Adipocyte (in vitro differentiated cells): ENCODE measurements at regions not wholly inside any gene's neighbourhood (a gene's known extent, or its start where the extent isn't known, plus 50 kb on each side); places are given as distances from the start of the nearest gene placed in this dataset.

ENCODE experiments used
- DNase-seq: peaks from one replicate; pipeline ENCODE4 v3.0.0-alpha.2; 2015; ENCODE audit warnings: low read depth
- H3K27me3 ChIP-seq: replicated peaks from 2 replicates; pipeline ENCODE4 v1.7.0; 2013; ENCODE audit warnings: mild to moderate bottlenecking, low read length, moderate library complexity; ENCODE audit not compliant: control insufficient read depth, insufficient read depth
- H3K36me3 ChIP-seq: 2 replicates; pipeline ENCODE4 v1.7.0; 2013; ENCODE audit warnings: low read length, mild to moderate bottlenecking, moderate library complexity; ENCODE audit not compliant: control insufficient read depth, insufficient read depth, severe bottlenecking
- H3K4me1 ChIP-seq: 2 replicates; pipeline ENCODE4 v1.7.0; 2013; ENCODE audit warnings: mild to moderate bottlenecking, low read length, moderate library complexity; ENCODE audit not compliant: control insufficient read depth, insufficient read depth
- H3K4me3 ChIP-seq: 2 replicates; pipeline ENCODE4 v1.7.0; 2013; ENCODE audit warnings: mild to moderate bottlenecking, low read length, moderate library complexity
- H3K9ac ChIP-seq: 2 replicates; pipeline ENCODE4 v1.7.0; 2013; ENCODE audit warnings: mild to moderate bottlenecking, low read length, moderate library complexity
- H3K9me3 ChIP-seq: 2 replicates; pipeline ENCODE4 v1.7.0; 2013; ENCODE audit warnings: mild to moderate bottlenecking, low read length, moderate library complexity; ENCODE audit not compliant: control insufficient read depth

DNA sequence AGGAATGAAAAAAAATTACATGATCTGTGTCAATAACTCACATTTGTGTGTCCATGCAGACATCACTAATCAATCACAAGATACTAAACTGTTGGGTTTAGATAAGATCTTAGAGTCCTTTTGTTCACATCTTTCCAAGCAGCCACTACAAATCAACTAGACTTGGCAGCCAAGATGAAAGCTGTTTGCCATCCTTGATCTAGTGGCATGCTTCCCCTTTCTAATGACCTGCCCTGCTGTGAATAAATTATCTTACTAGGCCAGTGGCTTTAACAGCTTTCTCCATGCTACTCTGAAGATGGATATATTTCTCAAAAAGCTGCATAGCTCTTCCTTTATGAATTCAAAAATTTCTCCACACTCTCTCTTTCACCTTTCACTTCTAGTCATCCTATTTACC, 1338.0 kb upstream of the ACVR2A start:
- H3K9ac ChIP-seq, result no peak overlapping the region
- peaks cover 9% of the 10 kb centered on the region for H3K4me1 ChIP-seq
- no peaks in the 10 kb centered on the region for H3K9me3 ChIP-seq
- no peaks in the 10 kb centered on the region for H3K36me3 ChIP-seq
- DNase-seq, result no peak
- H3K4me3 ChIP-seq, result no peak overlapping the region
- no peaks in the 10 kb centered on the region for H3K27me3 ChIP-seq

DNA sequence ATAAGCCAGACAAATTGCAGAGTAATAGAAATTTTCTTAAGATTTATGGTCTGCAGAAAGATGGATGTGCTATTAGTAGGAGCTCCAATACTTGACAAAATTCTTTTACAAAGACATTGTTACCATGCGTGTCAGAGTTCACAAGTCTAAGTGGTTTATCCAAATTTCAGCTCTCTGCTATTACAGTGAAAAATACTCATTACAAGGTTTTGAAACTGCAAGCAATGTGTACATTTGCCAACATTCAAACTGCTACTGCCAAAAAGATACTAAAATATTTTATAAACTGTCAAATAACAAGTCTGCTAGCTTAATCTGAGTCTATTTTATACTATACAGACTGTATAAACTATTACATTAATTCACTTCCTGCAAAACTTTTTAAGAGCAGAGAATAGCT, 1341.5 kb upstream of the ACVR2A start:
- no peaks in the 10 kb centered on the region for H3K36me3 ChIP-seq

DNA sequence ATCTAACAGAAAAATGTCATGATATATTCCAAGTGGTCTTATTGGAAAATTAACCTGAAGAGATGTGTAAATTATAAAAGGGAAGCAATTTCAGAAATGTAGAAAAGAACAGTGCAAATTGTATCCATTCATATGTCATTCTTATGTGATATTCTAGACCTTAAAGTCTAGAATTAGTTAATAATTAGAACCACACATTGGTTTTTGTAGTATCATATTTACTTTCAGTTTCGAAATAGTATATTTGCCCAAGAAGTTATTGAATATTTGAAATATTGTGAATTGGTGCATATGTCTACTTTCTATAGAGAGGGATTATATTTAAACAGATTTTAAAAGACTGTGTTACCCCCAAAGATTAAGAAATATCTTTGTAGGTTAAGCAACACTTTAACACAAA, 1348.6 kb upstream of the ACVR2A start:
- Histone ChIP-seq H3K4me1 (no peaks in the 10 kb centered on the region), H3K4me3 (no peak overlapping the region), H3K9me3 (peaks cover 6% of the 10 kb centered on the region), H3K9ac (no peak overlapping the region), H3K27me3 (no peaks in the 10 kb centered on the region), H3K36me3 (no peaks in the 10 kb centered on the region)
- no peak for DNase-seq

More for the DNA sequence above, 1341.5 kb upstream of the ACVR2A start:
- no peak for DNase-seq
- no peaks in the 10 kb centered on the region for H3K9me3 ChIP-seq
- no peaks in the 10 kb centered on the region for H3K27me3 ChIP-seq
- H3K4me3 ChIP-seq, result no peak overlapping the region
- no peak overlapping the region for H3K9ac ChIP-seq
- peaks cover 9% of the 10 kb centered on the region for H3K4me1 ChIP-seq

DNA sequence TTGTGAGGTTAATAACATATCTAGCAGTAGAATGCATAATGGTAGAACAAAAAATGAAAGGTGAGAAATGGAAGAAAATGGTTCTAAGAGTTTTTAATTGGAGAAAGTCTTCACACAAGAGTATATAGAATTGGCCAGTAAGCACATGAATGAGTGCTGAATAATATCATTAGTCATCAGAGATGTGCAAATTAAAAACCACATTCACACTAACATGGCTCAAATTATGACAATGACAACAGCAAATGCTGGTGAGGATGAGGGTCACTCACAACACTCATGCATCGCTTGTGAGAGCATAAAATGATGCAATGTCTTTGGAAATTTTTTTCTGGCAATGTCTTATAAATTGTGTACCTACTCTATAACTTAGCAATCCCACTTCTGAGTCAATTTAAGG, 1355.4 kb upstream of the ACVR2A start:
- no peak for DNase-seq
- Histone ChIP-seq H3K27me3 (no peaks in the 10 kb centered on the region), H3K9me3 (peaks cover 4% of the 10 kb centered on the region)

DNA sequence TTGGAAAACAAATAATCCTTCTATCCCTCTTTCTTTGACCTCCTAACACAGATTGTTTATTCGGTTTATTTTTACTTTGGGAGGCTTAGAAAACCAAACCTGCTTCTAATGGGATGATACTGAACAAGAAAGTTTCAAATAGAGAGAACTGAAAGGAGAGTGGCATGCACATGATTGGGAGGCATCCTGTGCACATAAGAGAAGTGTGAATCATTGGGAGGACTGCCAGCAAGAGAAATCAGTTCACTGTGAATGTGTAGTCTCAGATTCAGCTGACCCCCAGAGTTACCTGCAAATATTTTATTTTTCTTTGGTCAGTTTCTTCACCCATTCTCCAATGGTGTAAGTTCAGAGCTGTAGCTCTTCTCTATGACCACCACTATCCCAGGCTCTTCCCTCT, 1363.2 kb upstream of the ACVR2A start:
- Histone ChIP-seq H3K36me3 (no peaks in the 10 kb centered on the region), H3K27me3 (no peaks in the 10 kb centered on the region)
- DNase-seq, result peak; percentile 42

More for the DNA sequence above, 1355.4 kb upstream of the ACVR2A start:
- Histone ChIP-seq H3K4me3 (no peak overlapping the region), H3K36me3 (no peaks in the 10 kb centered on the region), H3K9ac (no peak overlapping the region), H3K4me1 (no peaks in the 10 kb centered on the region)

DNA sequence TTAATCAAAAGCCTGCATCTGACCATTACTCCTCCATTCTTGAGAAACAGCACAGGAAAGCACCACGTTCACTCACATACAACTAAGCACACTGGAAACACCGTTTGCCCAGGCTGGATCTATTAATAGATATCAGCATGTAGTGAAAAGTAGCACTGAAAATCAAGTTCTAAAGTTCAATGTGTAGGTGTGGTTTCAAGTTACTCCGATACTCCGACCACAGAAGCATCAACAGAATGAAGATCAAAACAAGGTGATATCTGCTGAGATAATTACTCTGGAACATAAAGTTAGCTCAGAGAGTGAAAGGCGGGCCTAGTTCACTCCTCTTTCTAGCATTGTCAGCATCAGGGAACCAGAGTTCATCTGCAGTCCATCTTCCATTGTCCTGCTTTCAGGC, 1367.4 kb upstream of the ACVR2A start:
- no peak overlapping the region for H3K9ac ChIP-seq
- no peak overlapping the region for H3K4me3 ChIP-seq
- H3K27me3 ChIP-seq, result no peaks in the 10 kb centered on the region
- no peaks in the 10 kb centered on the region for H3K4me1 ChIP-seq
- DNase-seq, result no peak
- no peaks in the 10 kb centered on the region for H3K9me3 ChIP-seq
- H3K36me3 ChIP-seq, result no peaks in the 10 kb centered on the region

More for the DNA sequence above, 1363.2 kb upstream of the ACVR2A start:
- H3K9ac ChIP-seq, result no peak overlapping the region
- H3K9me3 ChIP-seq, result no peaks in the 10 kb centered on the region
- H3K4me3 ChIP-seq, result no peak overlapping the region
- H3K4me1 ChIP-seq, result no peaks in the 10 kb centered on the region

DNA sequence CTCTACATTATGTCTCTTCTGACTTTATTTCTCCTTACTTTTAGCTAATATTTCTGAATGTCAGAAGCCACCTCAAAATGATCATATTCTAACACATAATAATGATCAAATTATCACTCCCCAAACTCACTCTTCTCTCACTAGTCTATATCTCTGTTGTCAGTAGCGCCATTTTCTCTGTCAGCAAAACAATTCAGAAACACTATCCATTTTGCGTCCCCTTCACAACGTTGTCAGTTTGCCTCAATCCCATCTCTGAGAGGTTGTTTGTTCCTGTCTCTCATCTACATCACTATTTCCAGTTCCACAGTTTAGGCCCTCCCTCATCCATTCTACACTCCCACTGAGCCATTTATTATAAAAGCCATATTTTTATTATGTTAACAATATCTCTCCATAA, 1376.3 kb upstream of the ACVR2A start:
- Histone ChIP-seq H3K36me3 (no peaks in the 10 kb centered on the region), H3K4me3 (no peak overlapping the region), H3K9ac (no peak overlapping the region), H3K9me3 (no peaks in the 10 kb centered on the region), H3K27me3 (no peaks in the 10 kb centered on the region), H3K4me1 (no peaks in the 10 kb centered on the region)
- no peak for DNase-seq

DNA sequence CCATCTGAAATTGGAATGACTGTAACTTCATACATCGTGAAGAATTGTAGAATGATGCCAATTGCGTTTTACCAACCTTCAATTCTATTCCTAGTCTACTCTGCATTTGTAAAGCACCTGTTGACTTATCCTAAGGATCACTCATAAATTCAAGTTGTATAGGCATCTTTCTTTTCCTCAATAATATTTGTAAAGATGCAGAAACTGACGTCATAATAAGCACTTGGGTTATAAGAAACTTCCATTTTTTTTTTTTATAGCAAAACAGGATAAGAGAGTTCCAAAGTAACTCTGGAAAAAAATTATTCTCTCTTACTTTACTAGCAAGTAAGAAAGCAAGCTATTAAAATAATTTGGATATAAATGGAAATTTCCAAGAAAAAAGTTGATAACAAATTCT, 1377.4 kb upstream of the ACVR2A start:
- Histone ChIP-seq H3K36me3 (no peaks in the 10 kb centered on the region), H3K9me3 (peaks cover 8% of the 10 kb centered on the region), H3K4me3 (no peak overlapping the region), H3K9ac (no peak overlapping the region), H3K4me1 (no peaks in the 10 kb centered on the region), H3K27me3 (no peaks in the 10 kb centered on the region)
- DNase-seq, result no peak

DNA sequence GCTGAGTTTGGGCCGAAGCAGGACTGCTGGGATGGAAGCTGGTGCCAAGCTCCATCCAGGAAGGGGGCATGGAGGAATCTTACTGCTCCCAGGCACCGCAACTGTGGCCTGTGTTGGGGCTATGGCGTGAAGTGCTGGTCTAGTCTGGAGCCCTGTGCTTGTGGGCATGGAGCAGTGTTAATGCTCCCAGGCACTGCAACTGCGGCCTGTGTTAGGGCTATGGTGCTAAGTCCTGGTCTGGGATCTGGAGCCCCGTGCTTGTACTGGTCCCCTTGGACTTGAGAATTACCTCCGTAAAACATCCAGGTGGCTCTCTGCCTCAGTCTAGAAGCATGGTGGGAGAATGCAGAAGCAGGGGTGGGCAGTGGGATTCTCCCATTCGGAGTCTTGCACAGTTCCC, 1379.4 kb upstream of the ACVR2A start:
- H3K36me3 ChIP-seq, result no peaks in the 10 kb centered on the region
- no peak for DNase-seq
- H3K4me3 ChIP-seq, result no peak overlapping the region
- peaks cover 17% of the 10 kb centered on the region for H3K9me3 ChIP-seq
- H3K9ac ChIP-seq, result no peak overlapping the region
- H3K4me1 ChIP-seq, result no peaks in the 10 kb centered on the region
- no peaks in the 10 kb centered on the region for H3K27me3 ChIP-seq

DNA sequence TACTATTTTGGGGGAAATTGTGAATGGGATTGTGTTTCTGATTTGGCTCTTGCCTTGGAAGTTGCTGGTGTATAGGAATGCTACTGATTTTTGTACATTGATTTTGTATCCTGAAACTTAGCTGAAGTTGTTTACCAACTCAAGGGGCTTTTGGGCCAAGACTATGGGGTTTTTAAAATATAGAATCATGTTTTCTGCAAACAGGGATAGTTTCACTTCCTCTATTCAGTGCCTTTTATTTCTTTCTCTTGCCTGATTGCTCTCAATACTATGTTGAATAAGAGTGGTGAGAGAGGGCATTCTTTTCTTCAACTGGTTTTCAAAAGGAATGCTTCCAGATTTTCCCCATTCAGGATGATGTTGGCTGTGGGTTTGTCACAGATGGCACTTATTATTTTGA, 1383.8 kb upstream of the ACVR2A start:
- H3K36me3 ChIP-seq, result no peaks in the 10 kb centered on the region
- no peak overlapping the region for H3K4me3 ChIP-seq

DNA sequence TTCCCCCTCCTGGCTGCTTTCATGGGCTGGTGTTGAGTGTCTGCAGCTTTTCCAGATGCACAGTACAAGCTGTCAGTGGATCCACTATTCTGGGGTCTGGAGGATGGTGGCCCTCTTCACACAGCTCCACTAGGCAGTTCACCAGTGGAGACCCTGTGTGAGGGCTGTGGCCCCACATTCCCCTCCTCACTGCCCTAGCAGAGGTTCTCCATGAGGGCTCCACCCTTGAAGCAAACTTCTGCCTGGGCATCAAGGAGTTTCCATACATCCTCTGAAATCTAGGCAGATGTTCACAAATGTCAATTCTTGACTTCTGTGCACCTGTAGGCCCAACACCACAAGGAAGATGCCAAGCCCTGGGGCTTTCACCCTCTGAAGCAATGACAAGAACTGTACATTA, 1386.2 kb upstream of the ACVR2A start:
- no peaks in the 10 kb centered on the region for H3K36me3 ChIP-seq
- H3K9ac ChIP-seq, result no peak overlapping the region
- H3K4me1 ChIP-seq, result no peaks in the 10 kb centered on the region
- H3K4me3 ChIP-seq, result no peak overlapping the region
- H3K9me3 ChIP-seq, result peaks cover 44% of the 10 kb centered on the region
- no peaks in the 10 kb centered on the region for H3K27me3 ChIP-seq
- no peak for DNase-seq

More for the DNA sequence above, 1383.8 kb upstream of the ACVR2A start:
- Histone ChIP-seq H3K27me3 (no peaks in the 10 kb centered on the region), H3K4me1 (no peaks in the 10 kb centered on the region), H3K9me3 (peaks cover 44% of the 10 kb centered on the region), H3K9ac (no peak overlapping the region)
- DNase-seq, result no peak

DNA sequence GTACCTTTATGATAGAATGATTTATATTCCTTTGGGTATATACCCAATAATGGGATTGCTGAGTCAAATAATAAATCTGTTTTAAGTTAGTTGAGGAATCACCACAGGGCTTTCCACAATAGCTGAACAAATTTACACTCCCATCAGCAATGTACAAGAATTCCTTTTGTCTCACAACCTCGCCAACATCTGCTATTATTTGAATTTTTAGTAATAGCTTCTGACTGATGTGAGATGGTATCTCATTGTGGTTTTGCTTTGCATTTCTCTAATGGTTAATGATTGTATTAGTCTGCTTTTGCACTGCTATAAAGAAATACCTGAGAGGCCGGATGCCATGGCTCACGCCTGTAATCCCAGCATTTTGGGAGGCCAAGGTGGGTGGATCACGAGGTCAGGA, 1387.6 kb upstream of the ACVR2A start:
- no peak for DNase-seq
- Histone ChIP-seq H3K4me3 (no peak overlapping the region), H3K36me3 (no peaks in the 10 kb centered on the region), H3K9me3 (peaks cover 34% of the 10 kb centered on the region), H3K27me3 (no peaks in the 10 kb centered on the region), H3K4me1 (peaks cover 6% of the 10 kb centered on the region), H3K9ac (no peak overlapping the region)
